NCI-H128 (cell line): ENCODE measurements at regions not wholly inside any gene's neighbourhood (a gene's known extent, or its start where the extent isn't known, plus 50 kb on each side); places are given as distances from the start of the nearest gene placed in this dataset.

ENCODE experiments used
- DNase-seq: peaks from one replicate; lab custom pipeline; 2025; ENCODE audit not compliant: unreplicated experiment; lab: John Stamatoyannopoulos, UW

- DNase-seq: no peak
Observed at GRCh38 chr5:15215056-15215455, 284.9 kb upstream of the FBXL7 start.

GRCh38 chr5:15214010-15214409, 286.0 kb upstream of the FBXL7 start:
- no peak for DNase-seq

GRCh38 chr5:15209053-15209762, 290.8 kb upstream of the FBXL7 start:
- DNase-seq: no peak

GRCh38 chr5:15206133-15206532, 293.8 kb upstream of the FBXL7 start:
- DNase-seq: no peak

GRCh38 chr5:15203376-15203775, 296.6 kb upstream of the FBXL7 start:
- no peak for DNase-seq

GRCh38 chr5:15191012-15191411, 309.0 kb upstream of the FBXL7 start:
- no peak for DNase-seq

- DNase-seq: no peak
Observed at GRCh38 chr5:15183520-15183919, 311.9 kb upstream of the ANKH start.

GRCh38 chr5:15170173-15170572, 298.6 kb upstream of the ANKH start:
- DNase-seq: no peak

GRCh38 chr5:15168358-15168757, 296.8 kb upstream of the ANKH start:
- no peak for DNase-seq

- DNase-seq: no peak
Observed at GRCh38 chr5:15160091-15160490, 288.5 kb upstream of the ANKH start.

- no peak for DNase-seq
Observed at GRCh38 chr5:15159606-15160005, 288.0 kb upstream of the ANKH start.

- DNase-seq: no peak
Observed at GRCh38 chr5:15142458-15142857, 270.9 kb upstream of the ANKH start.

- DNase-seq: no peak
Observed at GRCh38 chr5:15137414-15137813, 265.8 kb upstream of the ANKH start.

GRCh38 chr5:15135661-15136060, 264.1 kb upstream of the ANKH start:
- DNase-seq: no peak

GRCh38 chr5:15133456-15133965, 261.9 kb upstream of the ANKH start:
- DNase-seq: no peak

- no peak for DNase-seq
Observed at GRCh38 chr5:15132816-15133405, 261.3 kb upstream of the ANKH start.

GRCh38 chr5:15131909-15132308, 260.3 kb upstream of the ANKH start:
- DNase-seq: no peak

- no peak for DNase-seq
Observed at GRCh38 chr5:15124871-15125568, 253.4 kb upstream of the ANKH start.

GRCh38 chr5:15124461-15124860, 252.9 kb upstream of the ANKH start:
- DNase-seq: no peak

GRCh38 chr5:15117688-15118087, 246.1 kb upstream of the ANKH start:
- DNase-seq: no peak

- DNase-seq: no peak
Observed at GRCh38 chr5:15116996-15117395, 245.4 kb upstream of the ANKH start.
